GM12891 (cell line): ENCODE measurements at regions not wholly inside any gene's neighbourhood (a gene's known extent, or its start where the extent isn't known, plus 50 kb on each side); places are given as distances from the start of the nearest gene placed in this dataset.
A peak's percentile ranks its signal among the peaks of the same experiment; 100 is the strongest.

Source experiments
- DNase-seq: peaks from one replicate; pipeline ENCODE4 v3.0.0; 2011; ENCODE audit warnings: low spot score; ENCODE audit not compliant: insufficient read length
- FAIRE-seq: peaks from 2 replicates; lab custom pipeline; 2011; peaks lifted over from hg19 to GRCh38; lab: Jason Lieb, UNC
- PAX5 ChIP-seq: IDR thresholded peaks from 2 replicates; pipeline ENCODE4 v1.6.1; 2011; ENCODE audit warnings: low read length, moderate library complexity, mild to moderate bottlenecking; ENCODE audit not compliant: insufficient read depth, severe bottlenecking
- POLR2A ChIP-seq: IDR thresholded peaks from 2 replicates; pipeline ENCODE4 v1.6.1; 2011; ENCODE audit warnings: low read depth, low read length, control low read depth
- POLR2AphosphoS5 ChIP-seq: IDR thresholded peaks from 2 replicates; pipeline ENCODE4 v1.6.1; 2011; ENCODE audit warnings: low read depth, low read length, control low read depth
- POU2F2 ChIP-seq: IDR thresholded peaks from 2 replicates; pipeline ENCODE4 v1.6.1; 2011; ENCODE audit warnings: low read depth, mild to moderate bottlenecking, control low read depth, low read length, moderate library complexity
- SPI1 ChIP-seq: IDR thresholded peaks from 2 replicates; pipeline ENCODE4 v1.6.1; 2011; ENCODE audit warnings: low read depth, low read length, control low read depth
- TAF1 ChIP-seq: IDR thresholded peaks from 2 replicates; pipeline ENCODE4 v1.6.1; 2011; ENCODE audit warnings: low read depth, low read length, control low read depth

GRCh38 chr3:35849496-35849895, 210.2 kb downstream of the ARPP21 start:
- FAIRE-seq: no peak
- no peak for DNase-seq
- no peak for TF ChIP-seq SPI1
- TF ChIP-seq POU2F2: no peak

- FAIRE-seq (no peak), DNase-seq (no peak)
- TF ChIP-seq TAF1: no peak
- TF ChIP-seq SPI1: no peak
- no peak for TF ChIP-seq POLR2AphosphoS5
- TF ChIP-seq POU2F2: no peak
Measured at GRCh38 chr3:35849963-35850362, 210.6 kb downstream of the ARPP21 start.

GRCh38 chr3:35857004-35857403, 217.7 kb downstream of the ARPP21 start:
- TF ChIP-seq SPI1: 0 out of 2 replicates have a peak, but pooled peaks have one; percentile 22
- no peak for TF ChIP-seq POLR2AphosphoS5

GRCh38 chr3:35862057-35862456, 222.7 kb downstream of the ARPP21 start:
- DNase-seq (no peak), FAIRE-seq (no peak)
- TF ChIP-seq SPI1 (no peak), POLR2AphosphoS5 (no peak)

More at GRCh38 chr3:35857004-35857403, 217.7 kb downstream of the ARPP21 start:
- FAIRE-seq (peak; percentile 16), DNase-seq (no peak)

- TF ChIP-seq POLR2AphosphoS5 (no peak), PAX5 (no peak), POU2F2 (no peak), TAF1 (no peak), SPI1 (no peak), POLR2A (no peak)
- no peak for DNase-seq
- no peak for FAIRE-seq
Measured at GRCh38 chr3:35864871-35865270, 225.5 kb downstream of the ARPP21 start.

GRCh38 chr3:35867791-35868190, 228.5 kb downstream of the ARPP21 start:
- FAIRE-seq (no peak), DNase-seq (no peak)
- TF ChIP-seq PAX5 (no peak), SPI1 (no peak), POLR2AphosphoS5 (no peak), POU2F2 (no peak), POLR2A (no peak), TAF1 (no peak)

GRCh38 chr3:35871009-35871408, 231.7 kb downstream of the ARPP21 start:
- TF ChIP-seq TAF1: no peak

GRCh38 chr3:35883929-35884328, 244.6 kb downstream of the ARPP21 start:
- TF ChIP-seq POLR2AphosphoS5 (no peak), POLR2A (no peak), TAF1 (no peak), SPI1 (no peak), PAX5 (no peak), POU2F2 (no peak)
- FAIRE-seq: no peak

More at GRCh38 chr3:35871009-35871408, 231.7 kb downstream of the ARPP21 start:
- FAIRE-seq: no peak
- no peak for DNase-seq

GRCh38 chr3:35894735-35895134, 255.4 kb downstream of the ARPP21 start:
- no peak for DNase-seq
- no peak for TF ChIP-seq PAX5
- TF ChIP-seq POU2F2: no peak
- TF ChIP-seq POLR2AphosphoS5: no peak
- no peak for TF ChIP-seq TAF1
- no peak for TF ChIP-seq POLR2A
- TF ChIP-seq SPI1: no peak
- FAIRE-seq: no peak

More at GRCh38 chr3:35883929-35884328, 244.6 kb downstream of the ARPP21 start:
- no peak for DNase-seq

- TF ChIP-seq PAX5: no peak
- TF ChIP-seq POU2F2: no peak
- TF ChIP-seq POLR2A: no peak
- TF ChIP-seq POLR2AphosphoS5: no peak
- no peak for TF ChIP-seq TAF1
- DNase-seq (no peak), FAIRE-seq (no peak)
Measured at GRCh38 chr3:35899245-35899644, 259.9 kb downstream of the ARPP21 start.

- no peak for DNase-seq
- no peak for FAIRE-seq
Measured at GRCh38 chr3:35900079-35900478, 260.8 kb downstream of the ARPP21 start.

More at GRCh38 chr3:35900079-35900478, 260.8 kb downstream of the ARPP21 start:
- TF ChIP-seq TAF1: no peak
- TF ChIP-seq POLR2A: no peak
- TF ChIP-seq PAX5: no peak
- no peak for TF ChIP-seq SPI1
- no peak for TF ChIP-seq POLR2AphosphoS5
- no peak for TF ChIP-seq POU2F2
